Choroid plexus epithelial cell (primary cell): ENCODE measurements at regions not wholly inside any gene's neighbourhood (a gene's known extent, or its start where the extent isn't known, plus 50 kb on each side); places are given as distances from the start of the nearest gene placed in this dataset.

ENCODE experiments used
- DNase-seq: peaks from one replicate; pipeline ENCODE4 v3.0.0-alpha.2; 2010; ENCODE audit warnings: low read depth
- H3K4me3 ChIP-seq: 2 replicates; pipeline ENCODE4 v1.5.1; 2011; ENCODE audit warnings: low read depth, mild to moderate bottlenecking, control low read depth, low read length, moderate library complexity
- CTCF ChIP-seq: conservative IDR thresholded peaks from 2 replicates; pipeline ENCODE4 v1.5.1; 2011; ENCODE audit warnings: low read depth, mild to moderate bottlenecking, control low read depth, inconsistent platforms, low read length, moderate library complexity

DNA sequence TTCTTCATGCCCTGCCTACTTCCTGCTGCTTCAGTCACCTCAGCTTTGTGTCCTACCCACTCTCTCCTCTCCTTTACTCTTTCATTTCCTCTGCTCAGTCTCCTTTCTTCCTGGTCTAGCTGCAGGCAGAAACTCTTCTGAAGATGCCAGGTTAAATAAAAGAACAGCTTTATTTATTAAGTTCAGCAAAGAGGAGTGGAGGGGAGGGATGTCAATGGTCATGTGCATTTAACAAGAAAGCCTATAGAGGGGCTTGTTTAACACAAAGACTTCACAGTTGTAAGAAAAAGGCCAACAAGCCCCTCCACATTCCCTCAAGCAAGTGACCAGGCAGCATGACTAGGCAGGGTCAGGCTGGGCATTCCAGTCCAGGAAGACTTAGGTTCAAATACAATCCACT, 609.2 kb downstream of the INSC start:
- DNase-seq = no peak
- TF ChIP-seq CTCF = no peak
- H3K4me3 ChIP-seq = no peak overlapping the region

- DNase-seq = no peak
Measured at GRCh38 chr11:15724601-15725000, 609.9 kb downstream of the INSC start.

GRCh38 chr11:15725246-15725645, 610.5 kb downstream of the INSC start:
- DNase-seq = no peak
- H3K4me3 ChIP-seq = no peak overlapping the region
- no peak for TF ChIP-seq CTCF

More at GRCh38 chr11:15724601-15725000, 609.9 kb downstream of the INSC start:
- no peak overlapping the region for H3K4me3 ChIP-seq
- no peak for TF ChIP-seq CTCF

GRCh38 chr11:15726221-15726746, 611.6 kb downstream of the INSC start:
- DNase-seq = no peak
- no peak for TF ChIP-seq CTCF
- no peak overlapping the region for H3K4me3 ChIP-seq

DNA sequence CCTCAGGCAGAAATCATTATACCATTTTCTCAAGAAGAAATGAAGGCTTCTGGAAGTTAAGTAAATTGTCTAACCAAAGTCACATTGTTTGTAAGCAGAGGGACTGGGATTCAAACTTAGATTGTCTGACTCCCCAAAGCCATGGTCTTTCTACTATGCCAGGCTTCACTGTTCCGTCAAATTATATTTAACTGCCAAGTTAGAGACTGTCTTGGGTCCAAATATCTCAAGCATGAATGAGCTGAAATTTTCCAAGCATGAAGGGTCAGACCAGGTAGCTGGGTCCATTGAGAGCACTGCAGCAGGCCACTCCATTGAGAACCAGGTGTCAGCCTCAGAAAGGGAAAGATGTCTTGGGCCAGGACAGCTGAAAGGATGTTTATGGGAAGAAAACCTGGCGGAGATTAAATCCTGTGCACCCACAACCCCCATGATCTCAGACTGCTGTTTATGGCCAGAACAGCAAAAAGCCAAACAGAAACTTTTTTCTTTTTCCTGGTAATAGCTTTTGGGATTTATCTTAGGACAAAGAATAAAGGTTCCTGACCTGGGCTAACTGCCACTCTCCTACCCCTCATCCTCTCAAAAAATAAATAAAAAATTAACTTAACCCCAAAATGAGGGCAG, 612.3 kb downstream of the INSC start:
- H3K4me3 ChIP-seq = no peak overlapping the region
- no peak for DNase-seq
- TF ChIP-seq CTCF = no peak

GRCh38 chr11:15727520-15727914, 612.8 kb downstream of the INSC start:
- no peak for DNase-seq
- TF ChIP-seq CTCF = no peak
- H3K4me3 ChIP-seq = no peak overlapping the region

DNA sequence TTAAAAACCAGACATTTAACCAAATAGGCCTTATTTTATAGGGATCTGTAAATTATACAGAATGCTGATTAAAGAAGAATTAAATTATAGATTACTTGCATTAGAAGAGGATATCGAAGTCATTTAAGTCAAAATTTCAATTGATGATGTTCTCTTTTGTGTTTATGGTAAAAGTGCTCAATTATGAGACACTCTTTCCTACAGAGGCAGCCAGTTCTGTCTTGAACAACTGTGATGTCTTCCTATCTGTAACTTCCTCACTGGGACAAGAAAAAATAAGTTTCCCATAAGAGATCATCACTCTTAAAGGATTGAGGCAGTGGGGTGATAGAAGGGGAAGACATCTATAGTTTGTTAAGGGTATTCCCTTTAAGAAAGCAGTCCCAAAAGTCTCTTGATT, 613.5 kb downstream of the INSC start:
- DNase-seq = no peak
- no peak for TF ChIP-seq CTCF
- H3K4me3 ChIP-seq = no peak overlapping the region
